ENCODE measurements at regions not wholly inside any gene's neighbourhood (a gene's known extent, or its start where the extent isn't known, plus 50 kb on each side); places are given as distances from the start of the nearest gene placed in this dataset.
A peak's percentile ranks its signal among the peaks of the same experiment; 100 is the strongest.
"Not testable (repeated sequence)": the region's sequence is repeated elsewhere in the genome, so short reads cannot be mapped to it uniquely, and the experiment has no call there.

GRCh38 chr21:27550287-27550686 lies 583.4 kb upstream of the ADAMTS5 start:
- POLR2A ChIA-PET (ENCODE audit: partially characterized antibody) = no interaction called here
- H3K4me3 Mint-ChIP-seq = no peak overlapping the region
- H3K27me3 ChIP-seq (ENCODE audit: insufficient read depth, low read length) = no peaks in the 10 kb centered on the region

DNA sequence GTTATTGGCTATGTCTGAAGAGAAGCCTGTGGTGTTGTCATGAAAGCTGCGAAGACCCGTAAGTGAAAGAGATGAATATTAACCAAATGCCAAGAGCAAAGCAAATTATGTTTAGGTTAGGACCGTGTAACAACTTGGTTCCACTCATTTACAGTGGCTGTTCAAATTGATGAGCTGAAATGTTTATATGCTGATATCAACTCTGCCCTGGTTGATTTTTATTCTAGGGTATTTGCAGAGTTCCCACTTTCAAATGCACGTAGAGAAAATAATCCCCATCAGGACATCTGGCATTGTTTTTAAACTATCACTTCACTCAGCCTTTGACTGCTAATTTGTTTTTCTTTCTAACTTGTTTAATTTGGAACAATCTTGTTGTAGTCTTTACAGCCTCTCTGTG lies 581.6 kb upstream of the ADAMTS5 start:
- intact Hi-C loops (cut with micrococcal nuclease) = no loop called here
- Mint-ChIP-seq H3K27ac (no peak overlapping the region), H3K4me1 (no peaks in the 10 kb centered on the region), H3K9me3 (peaks cover 0 to 16% (median 6%) of the 10 kb centered on the region in 8 donors), H3K27me3 (no peaks in the 10 kb centered on the region), H3K36me3 (no peaks in the 10 kb centered on the region), H3K4me3 (no peak overlapping the region)
- H3K4me3 ChIP-seq (ENCODE audit: low read length in 2 of 2) = no peak overlapping the region
- no peaks in the 10 kb centered on the region for H3K27me3 ChIP-seq (ENCODE audit: insufficient read depth, low read length)
- H3K4me1 ChIP-seq (ENCODE audit: insufficient read depth, low read length) = no peaks in the 10 kb centered on the region
- ChIA-PET CTCF (ENCODE audit: partially characterized antibody) (no interaction called here), POLR2A (ENCODE audit: partially characterized antibody) (no interaction called here)
- H3K27ac ChIP-seq (ENCODE audit: low read depth, low read length) = no peak overlapping the region
- H3K9me3 ChIP-seq (ENCODE audit: control insufficient read depth in 1 of 2, low read length in 2 of 2) = no peaks in the 10 kb centered on the region
- no peak for DNase-seq
- no peaks in the 10 kb centered on the region for H3K36me3 ChIP-seq (ENCODE audit: insufficient read depth, low read length)

More at GRCh38 chr21:27550287-27550686, 583.4 kb upstream of the ADAMTS5 start:
- no peaks in the 10 kb centered on the region for H3K27me3 Mint-ChIP-seq
- H3K4me1 Mint-ChIP-seq = no peaks in the 10 kb centered on the region
- CTCF ChIA-PET (ENCODE audit: partially characterized antibody) = no interaction called here
- H3K9me3 Mint-ChIP-seq = peaks cover 0 to 16% (median 6%) of the 10 kb centered on the region in 8 donors
- H3K9me3 ChIP-seq (ENCODE audit: control insufficient read depth in 1 of 2, low read length in 2 of 2) = no peaks in the 10 kb centered on the region
- no peaks in the 10 kb centered on the region for H3K36me3 ChIP-seq (ENCODE audit: insufficient read depth, low read length)
- no peak overlapping the region for H3K4me3 ChIP-seq (ENCODE audit: low read length in 2 of 2)
- intact Hi-C loops (cut with micrococcal nuclease) = no loop called here
- H3K27ac Mint-ChIP-seq = no peak overlapping the region
- no peak overlapping the region for H3K27ac ChIP-seq (ENCODE audit: low read depth, low read length)
- H3K36me3 Mint-ChIP-seq = no peaks in the 10 kb centered on the region
- DNase-seq = no peak
- H3K4me1 ChIP-seq (ENCODE audit: insufficient read depth, low read length) = no peaks in the 10 kb centered on the region

DNA sequence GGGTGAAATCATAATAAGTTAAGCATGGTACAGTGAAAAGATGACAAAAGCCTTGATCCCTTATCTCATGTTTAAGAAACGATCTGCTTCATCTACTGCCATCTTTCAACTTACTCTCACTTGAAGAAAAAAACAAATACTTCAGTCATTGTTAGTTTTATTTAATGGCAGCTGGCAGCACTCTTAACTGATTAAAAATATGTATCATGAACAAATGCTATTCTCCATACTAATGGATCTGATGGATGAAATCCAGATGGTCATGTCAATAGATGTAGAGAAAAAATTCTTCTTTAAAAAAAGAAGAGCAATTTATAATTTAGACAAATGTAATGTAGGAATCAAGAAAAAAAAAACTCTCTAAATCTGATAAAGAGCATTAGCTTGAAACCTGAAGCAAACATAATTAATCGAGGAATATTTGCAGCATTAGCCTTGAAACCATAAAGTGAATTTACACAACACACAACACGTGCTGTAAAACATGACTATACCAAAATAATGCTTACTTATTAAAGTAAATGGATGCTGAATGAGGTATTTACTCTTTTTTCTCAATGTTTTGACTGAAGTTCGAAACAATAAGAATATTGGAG lies 579.0 kb upstream of the ADAMTS5 start:
- H3K4me3 ChIP-seq (ENCODE audit: low read length in 2 of 2) = no peak overlapping the region
- no peak for DNase-seq
- H3K36me3 ChIP-seq (ENCODE audit: insufficient read depth, low read length) = no peaks in the 10 kb centered on the region
- no peak overlapping the region for H3K4me3 Mint-ChIP-seq
- H3K4me1 ChIP-seq (ENCODE audit: insufficient read depth, low read length) = no peaks in the 10 kb centered on the region
- H3K27me3 Mint-ChIP-seq = no peaks in the 10 kb centered on the region
- CTCF ChIA-PET (ENCODE audit: partially characterized antibody) = no interaction called here
- no peaks in the 10 kb centered on the region for H3K9me3 ChIP-seq (ENCODE audit: control insufficient read depth in 1 of 2, low read length in 2 of 2)
- no peaks in the 10 kb centered on the region for H3K4me1 Mint-ChIP-seq
- intact Hi-C loops (cut with micrococcal nuclease) = no loop called here
- POLR2A ChIA-PET (ENCODE audit: partially characterized antibody) = no interaction called here
- no peak overlapping the region for H3K27ac Mint-ChIP-seq
- H3K27me3 ChIP-seq (ENCODE audit: insufficient read depth, low read length) = no peaks in the 10 kb centered on the region
- H3K36me3 Mint-ChIP-seq = no peaks in the 10 kb centered on the region
- peaks cover 0 to 7% (median under 1%) of the 10 kb centered on the region in 8 donors for H3K9me3 Mint-ChIP-seq
- no peak overlapping the region for H3K27ac ChIP-seq (ENCODE audit: low read depth, low read length)

- H3K4me3 ChIP-seq (ENCODE audit: low read length in 2 of 2); H3K36me3 Mint-ChIP-seq; DNase-seq; H3K27me3 Mint-ChIP-seq; H3K9me3 ChIP-seq (ENCODE audit: control insufficient read depth in 1 of 2, low read length in 2 of 2); H3K36me3 ChIP-seq (ENCODE audit: insufficient read depth, low read length); H3K9me3 Mint-ChIP-seq; H3K27me3 ChIP-seq (ENCODE audit: insufficient read depth, low read length); H3K27ac ChIP-seq (ENCODE audit: low read depth, low read length); POLR2A ChIA-PET (ENCODE audit: partially characterized antibody); H3K4me3 Mint-ChIP-seq; CTCF ChIA-PET (ENCODE audit: partially characterized antibody); H3K4me1 ChIP-seq (ENCODE audit: insufficient read depth, low read length); H3K4me1 Mint-ChIP-seq; intact Hi-C loops (cut with micrococcal nuclease): not testable (repeated sequence)
- peak overlapping the region in 1 of 7 donors; percentile 30 for H3K27ac Mint-ChIP-seq
Measured at GRCh38 chr21:27542126-27542525, 575.2 kb upstream of the ADAMTS5 start.

DNA sequence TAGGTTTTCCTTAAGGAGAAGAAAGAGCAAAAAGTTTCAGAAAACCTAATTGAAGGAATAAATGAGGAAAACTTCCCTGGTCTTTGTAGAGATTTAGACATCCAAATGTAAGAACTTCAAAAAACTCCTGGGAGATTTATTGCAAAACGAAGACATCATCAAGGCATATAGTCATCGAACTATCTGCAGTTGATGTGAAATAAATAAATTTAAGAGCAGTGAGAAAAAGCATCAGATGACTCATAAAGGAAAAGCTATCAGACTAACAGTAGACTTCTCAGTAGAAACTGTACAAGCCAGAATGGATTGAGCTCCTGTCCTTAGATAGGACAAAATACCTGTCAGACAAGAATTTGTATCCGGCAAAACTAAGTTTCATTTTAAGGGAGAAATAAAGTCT lies 569.4 kb upstream of the ADAMTS5 start:
- Histone ChIP-seq H3K4me3 (ENCODE audit: low read length in 2 of 2) (no peak overlapping the region), H3K4me1 (ENCODE audit: insufficient read depth, low read length) (no peaks in the 10 kb centered on the region), H3K27me3 (ENCODE audit: insufficient read depth, low read length) (no peaks in the 10 kb centered on the region), H3K27ac (ENCODE audit: low read depth, low read length) (no peak overlapping the region), H3K9me3 (ENCODE audit: control insufficient read depth in 1 of 2, low read length in 2 of 2) (no peaks in the 10 kb centered on the region), H3K36me3 (ENCODE audit: insufficient read depth, low read length) (no peaks in the 10 kb centered on the region)
- Mint-ChIP-seq H3K27me3 (no peaks in the 10 kb centered on the region), H3K27ac (no peak overlapping the region), H3K4me1 (no peaks in the 10 kb centered on the region), H3K9me3 (peaks cover 0 to 6% (median 5%) of the 10 kb centered on the region in 8 donors), H3K4me3 (no peak overlapping the region), H3K36me3 (no peaks in the 10 kb centered on the region)
- DNase-seq = no peak
- intact Hi-C loops (cut with micrococcal nuclease) = no loop called here
- POLR2A ChIA-PET (ENCODE audit: partially characterized antibody) = no interaction called here
- CTCF ChIA-PET (ENCODE audit: partially characterized antibody) = no interaction called here

GRCh38 chr21:27535188-27535587 lies 568.3 kb upstream of the ADAMTS5 start:
- Histone ChIP-seq H3K36me3 (ENCODE audit: insufficient read depth, low read length) (no peaks in the 10 kb centered on the region), H3K9me3 (ENCODE audit: control insufficient read depth in 1 of 2, low read length in 2 of 2) (no peaks in the 10 kb centered on the region), H3K27ac (ENCODE audit: low read depth, low read length) (no peak overlapping the region), H3K4me1 (ENCODE audit: insufficient read depth, low read length) (no peaks in the 10 kb centered on the region), H3K27me3 (ENCODE audit: insufficient read depth, low read length) (no peaks in the 10 kb centered on the region), H3K4me3 (ENCODE audit: low read length in 2 of 2) (no peak overlapping the region)
- ChIA-PET CTCF (ENCODE audit: partially characterized antibody) (no interaction called here), POLR2A (ENCODE audit: partially characterized antibody) (no interaction called here)
- intact Hi-C loops (cut with micrococcal nuclease) = no loop called here
- Mint-ChIP-seq H3K4me1 (no peaks in the 10 kb centered on the region), H3K4me3 (no peak overlapping the region), H3K27ac (no peak overlapping the region), H3K36me3 (no peaks in the 10 kb centered on the region), H3K27me3 (no peaks in the 10 kb centered on the region), H3K9me3 (peaks cover 0 to 6% (median 4%) of the 10 kb centered on the region in 8 donors)
- DNase-seq = no peak

- Mint-ChIP-seq H3K4me3 (no peak overlapping the region), H3K4me1 (no peaks in the 10 kb centered on the region), H3K36me3 (no peaks in the 10 kb centered on the region), H3K27ac (no peak overlapping the region), H3K27me3 (no peaks in the 10 kb centered on the region), H3K9me3 (peaks cover 0 to 7% (median 4%) of the 10 kb centered on the region in 8 donors)
- H3K4me3 ChIP-seq (ENCODE audit: low read length in 2 of 2) = no peak overlapping the region
- no peaks in the 10 kb centered on the region for H3K27me3 ChIP-seq (ENCODE audit: insufficient read depth, low read length)
- no peaks in the 10 kb centered on the region for H3K36me3 ChIP-seq (ENCODE audit: insufficient read depth, low read length)
- intact Hi-C loops (cut with micrococcal nuclease) = no loop called here
- no peak for DNase-seq
- CTCF ChIA-PET (ENCODE audit: partially characterized antibody) = no interaction called here
- H3K4me1 ChIP-seq (ENCODE audit: insufficient read depth, low read length) = no peaks in the 10 kb centered on the region
- POLR2A ChIA-PET (ENCODE audit: partially characterized antibody) = no interaction called here
- no peaks in the 10 kb centered on the region for H3K9me3 ChIP-seq (ENCODE audit: control insufficient read depth in 1 of 2, low read length in 2 of 2)
- H3K27ac ChIP-seq (ENCODE audit: low read depth, low read length) = no peak overlapping the region
Measured at GRCh38 chr21:27534206-27534605, 567.3 kb upstream of the ADAMTS5 start.

GRCh38 chr21:27532076-27532475 lies 565.2 kb upstream of the ADAMTS5 start:
- intact Hi-C loops (cut with micrococcal nuclease) = no loop called here
- Mint-ChIP-seq H3K9me3 (peaks cover 0 to 8% (median 4%) of the 10 kb centered on the region in 8 donors), H3K4me1 (no peaks in the 10 kb centered on the region), H3K27me3 (no peaks in the 10 kb centered on the region), H3K36me3 (no peaks in the 10 kb centered on the region), H3K4me3 (no peak overlapping the region), H3K27ac (no peak overlapping the region)
- no peak for DNase-seq
- ChIA-PET CTCF (ENCODE audit: partially characterized antibody) (no interaction called here), POLR2A (ENCODE audit: partially characterized antibody) (no interaction called here)
- H3K4me3 ChIP-seq (ENCODE audit: low read length in 2 of 2) = no peak overlapping the region
- H3K9me3 ChIP-seq (ENCODE audit: control insufficient read depth in 1 of 2, low read length in 2 of 2) = no peaks in the 10 kb centered on the region
- H3K27me3 ChIP-seq (ENCODE audit: insufficient read depth, low read length) = no peaks in the 10 kb centered on the region
- H3K36me3 ChIP-seq (ENCODE audit: insufficient read depth, low read length) = no peaks in the 10 kb centered on the region
- no peaks in the 10 kb centered on the region for H3K4me1 ChIP-seq (ENCODE audit: insufficient read depth, low read length)
- no peak overlapping the region for H3K27ac ChIP-seq (ENCODE audit: low read depth, low read length)

All from CD4-positive, alpha-beta memory T cell (primary cell).